SU-DHL-6 (cell line): ENCODE measurements at regions not wholly inside any gene's neighbourhood (a gene's known extent, or its start where the extent isn't known, plus 50 kb on each side); places are given as distances from the start of the nearest gene placed in this dataset.

ENCODE experiments used
- H2AFZ ChIP-seq: fragments of 200-600 bp; sonication (generic); 2 replicates; pipeline ENCODE4 v1.6.1; 2014; ENCODE audit warnings: low read depth, mild to moderate bottlenecking, moderate library complexity, mixed read lengths, antibody characterized with exemption, low read length; ENCODE audit not compliant: severe bottlenecking
- H3F3A ChIP-seq: fragments of 200-600 bp; shearing (Covaris generic); 2 replicates; pipeline ENCODE4 v1.6.0; 2016; ENCODE audit warnings: antibody characterized with exemption, mild to moderate bottlenecking; ENCODE audit not compliant: insufficient read depth
- H3K27ac ChIP-seq: fragments of 200-600 bp; sonication (generic); 2 replicates; pipeline ENCODE4 v1.5.1; 2016; ENCODE audit warnings: low read depth, mild to moderate bottlenecking, low read length, moderate library complexity, mixed read lengths
- H3K27me3 ChIP-seq: fragments of 200-600 bp; sonication (generic), shearing (Covaris generic); 2 replicates; pipeline ENCODE4 v1.6.0; 2014; ENCODE audit warnings: mild to moderate bottlenecking, low read length
- H3K36me3 ChIP-seq: fragments of 200-600 bp; sonication (generic); 2 replicates; pipeline ENCODE4 v1.6.1; 2014; ENCODE audit warnings: mild to moderate bottlenecking, low read length, mixed read lengths
- H3K4me2 ChIP-seq: fragments of 300-600, 200-600 bp; shearing (Covaris generic), sonication (generic); 2 replicates; pipeline ENCODE4 v1.6.0; 2014; ENCODE audit warnings: low read length, low read depth, mild to moderate bottlenecking; ENCODE audit not compliant: poor library complexity, severe bottlenecking
- H3K4me3 ChIP-seq: fragments of 200-600 bp; sonication (generic); 2 replicates; pipeline ENCODE4 v1.5.1; 2014; ENCODE audit warnings: antibody characterized with exemption, low read length, mild to moderate bottlenecking, mixed read lengths; ENCODE audit not compliant: insufficient read depth, poor library complexity, severe bottlenecking
- H3K79me2 ChIP-seq: fragments of 200-600 bp; sonication (generic); 2 replicates; pipeline ENCODE4 v1.6.1; 2014; ENCODE audit warnings: mild to moderate bottlenecking, low read length, moderate library complexity; ENCODE audit not compliant: insufficient read depth
- H3K9ac ChIP-seq: fragments of 200-600 bp; sonication (generic); 2 replicates; pipeline ENCODE4 v1.7.0; 2014; ENCODE audit warnings: mild to moderate bottlenecking, low read length
- H3K9me2 ChIP-seq: fragments of 200-600 bp; sonication (generic); replicated peaks from 2 replicates; pipeline ENCODE4 v1.6.1; 2014; ENCODE audit warnings: low read length; ENCODE audit not compliant: insufficient read depth
- H3K9me3 ChIP-seq: fragments of 200-600 bp; sonication (generic); 2 replicates; pipeline ENCODE4 v1.6.1; 2014; ENCODE audit warnings: low read length, mixed read lengths; ENCODE audit not compliant: insufficient read depth
- H4K20me1 ChIP-seq: fragments of 200-600 bp; sonication (generic); 2 replicates; pipeline ENCODE4 v1.6.1; 2014; ENCODE audit warnings: low read depth, mild to moderate bottlenecking, antibody characterized with exemption, low read length, moderate library complexity, mixed read lengths
- EZH2phosphoT487 ChIP-seq: fragments of 200-600 bp; sonication (generic), shearing (Covaris generic); conservative IDR thresholded peaks from 2 replicates; pipeline ENCODE4 v1.6.1; 2018; ENCODE audit warnings: mild to moderate bottlenecking, antibody characterized with exemption, low read length, moderate library complexity, mixed read lengths
- TF ChIP-seq, protein P1 (sequence below): fragments of 200-600 bp; sonication (generic); IDR thresholded peaks from one replicate; pipeline ENCODE4 v1.5.1; 2017; ENCODE audit warnings: antibody characterized with exemption, mild to moderate bottlenecking, low read length, moderate library complexity; ENCODE audit not compliant: insufficient read depth, poor library complexity, severe bottlenecking

DNA sequence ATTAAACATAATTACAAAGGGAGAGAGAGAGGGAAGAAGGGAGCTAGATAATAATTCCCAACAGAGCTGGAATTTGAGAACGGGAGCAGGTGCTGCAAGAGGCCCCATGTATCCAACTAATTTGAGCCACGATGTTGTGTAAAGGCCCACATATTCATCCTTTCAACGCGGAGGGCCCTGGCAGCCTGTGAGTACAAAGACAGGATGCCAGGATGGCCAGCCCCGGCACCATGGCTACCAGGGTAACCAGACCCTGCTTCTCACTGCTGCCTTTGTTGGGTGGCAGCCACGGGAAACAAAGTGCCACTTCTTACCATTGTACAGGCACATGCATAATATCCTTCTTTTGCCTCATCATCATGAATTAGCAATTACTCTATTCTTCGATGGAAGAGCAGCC, 492.0 kb upstream of the NRSN1 start:
- TF ChIP-seq EZH2phosphoT487: no peak
- TF ChIP-seq, protein P1, sequence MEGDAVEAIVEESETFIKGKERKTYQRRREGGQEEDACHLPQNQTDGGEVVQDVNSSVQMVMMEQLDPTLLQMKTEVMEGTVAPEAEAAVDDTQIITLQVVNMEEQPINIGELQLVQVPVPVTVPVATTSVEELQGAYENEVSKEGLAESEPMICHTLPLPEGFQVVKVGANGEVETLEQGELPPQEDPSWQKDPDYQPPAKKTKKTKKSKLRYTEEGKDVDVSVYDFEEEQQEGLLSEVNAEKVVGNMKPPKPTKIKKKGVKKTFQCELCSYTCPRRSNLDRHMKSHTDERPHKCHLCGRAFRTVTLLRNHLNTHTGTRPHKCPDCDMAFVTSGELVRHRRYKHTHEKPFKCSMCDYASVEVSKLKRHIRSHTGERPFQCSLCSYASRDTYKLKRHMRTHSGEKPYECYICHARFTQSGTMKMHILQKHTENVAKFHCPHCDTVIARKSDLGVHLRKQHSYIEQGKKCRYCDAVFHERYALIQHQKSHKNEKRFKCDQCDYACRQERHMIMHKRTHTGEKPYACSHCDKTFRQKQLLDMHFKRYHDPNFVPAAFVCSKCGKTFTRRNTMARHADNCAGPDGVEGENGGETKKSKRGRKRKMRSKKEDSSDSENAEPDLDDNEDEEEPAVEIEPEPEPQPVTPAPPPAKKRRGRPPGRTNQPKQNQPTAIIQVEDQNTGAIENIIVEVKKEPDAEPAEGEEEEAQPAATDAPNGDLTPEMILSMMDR: no peak
- H3K4me2 ChIP-seq: no peak overlapping the region
- H3K27me3 ChIP-seq: no peaks in the 10 kb centered on the region
- H3K36me3 ChIP-seq: no peaks in the 10 kb centered on the region
- no peaks in the 10 kb centered on the region for H4K20me1 ChIP-seq
- no peaks in the 10 kb centered on the region for H3K9me3 ChIP-seq
- no peak overlapping the region for H3K9ac ChIP-seq
- no peaks in the 10 kb centered on the region for H3F3A ChIP-seq
- no peak overlapping the region for H3K4me3 ChIP-seq
- H3K9me2 ChIP-seq: no peaks in the 10 kb centered on the region
- H3K27ac ChIP-seq: no peak overlapping the region
- H3K79me2 ChIP-seq: no peaks in the 10 kb centered on the region
- H2AFZ ChIP-seq: no peak overlapping the region

DNA sequence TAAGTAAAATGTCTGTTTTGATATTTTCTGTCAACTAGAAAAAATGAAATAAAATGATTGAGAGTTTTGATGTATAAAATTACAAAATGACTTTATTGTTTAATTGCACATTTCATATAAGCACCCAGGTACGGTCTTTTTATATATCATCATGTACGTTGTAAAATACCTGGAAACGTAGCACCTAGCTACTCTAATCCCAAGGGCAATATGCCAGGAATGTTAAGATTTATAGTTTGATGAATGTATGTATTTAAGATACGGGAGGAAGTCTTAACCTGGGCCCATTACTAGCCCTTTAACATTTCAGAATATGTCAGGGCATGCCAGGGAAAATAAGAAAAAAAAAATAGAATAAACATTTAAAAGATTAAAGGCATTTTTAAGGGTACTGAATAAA, 490.9 kb upstream of the NRSN1 start:
- H3K27ac ChIP-seq: no peak overlapping the region
- H4K20me1 ChIP-seq: no peaks in the 10 kb centered on the region
- H3K9ac ChIP-seq: no peak overlapping the region
- no peaks in the 10 kb centered on the region for H3K27me3 ChIP-seq
- H3F3A ChIP-seq: no peaks in the 10 kb centered on the region
- no peaks in the 10 kb centered on the region for H3K9me3 ChIP-seq
- H2AFZ ChIP-seq: no peak overlapping the region
- no peaks in the 10 kb centered on the region for H3K36me3 ChIP-seq
- no peak for TF ChIP-seq EZH2phosphoT487
- TF ChIP-seq, protein P1: no peak
- no peak overlapping the region for H3K4me3 ChIP-seq
- H3K79me2 ChIP-seq: no peaks in the 10 kb centered on the region
- no peak overlapping the region for H3K4me2 ChIP-seq
- H3K9me2 ChIP-seq: no peaks in the 10 kb centered on the region

DNA sequence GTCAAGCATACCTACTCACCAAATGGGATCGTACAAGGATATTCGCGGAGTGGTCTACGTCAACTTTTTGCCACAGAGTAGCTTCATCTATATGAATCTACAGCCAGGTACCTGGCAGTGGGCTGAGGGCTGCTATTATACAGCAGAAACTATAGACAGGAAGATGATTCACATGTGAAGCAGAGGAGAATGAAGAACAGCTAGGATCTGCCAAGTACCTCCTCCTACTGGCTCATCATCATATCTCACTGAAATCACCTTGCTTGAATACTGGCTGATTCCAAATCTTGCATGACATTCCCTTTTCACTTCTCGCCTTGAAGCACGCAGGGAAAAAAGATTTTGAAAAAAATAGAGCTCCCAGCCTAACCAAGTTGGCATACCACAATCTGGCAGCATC, 488.7 kb upstream of the NRSN1 start:
- TF ChIP-seq, protein P1: no peak
- Histone ChIP-seq H3K9ac (no peak overlapping the region), H3K27ac (no peak overlapping the region), H3K36me3 (no peaks in the 10 kb centered on the region), H3K4me3 (no peak overlapping the region), H3K79me2 (no peaks in the 10 kb centered on the region), H4K20me1 (no peaks in the 10 kb centered on the region), H3F3A (no peaks in the 10 kb centered on the region), H3K4me2 (no peak overlapping the region), H3K27me3 (no peaks in the 10 kb centered on the region), H3K9me3 (no peaks in the 10 kb centered on the region), H2AFZ (no peak overlapping the region), H3K9me2 (no peaks in the 10 kb centered on the region)

DNA sequence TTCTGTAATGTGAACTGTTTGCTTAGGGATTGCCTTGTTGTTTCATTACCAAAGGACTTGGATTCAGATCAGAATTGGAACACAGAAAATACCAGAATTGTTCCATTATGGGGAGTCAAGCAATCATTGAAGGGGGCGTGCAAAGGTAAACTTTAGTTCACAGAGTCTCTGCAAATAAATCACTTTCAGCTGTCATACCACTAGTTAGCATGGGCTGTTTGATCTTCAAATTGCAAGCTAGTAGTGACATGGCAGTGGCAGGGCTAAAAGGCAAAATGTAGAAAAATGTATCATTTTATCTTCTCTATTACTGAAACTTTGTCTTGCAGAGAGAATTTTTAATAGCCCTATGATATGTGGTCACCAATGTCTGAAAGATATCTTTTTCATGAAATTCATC, 483.2 kb upstream of the NRSN1 start:
- no peaks in the 10 kb centered on the region for H3K36me3 ChIP-seq
- TF ChIP-seq EZH2phosphoT487: no peak
- no peaks in the 10 kb centered on the region for H3K27me3 ChIP-seq
- no peak overlapping the region for H2AFZ ChIP-seq
- no peak overlapping the region for H3K27ac ChIP-seq
- H3K9ac ChIP-seq: no peak overlapping the region
- no peaks in the 10 kb centered on the region for H3K79me2 ChIP-seq
- no peak overlapping the region for H3K4me3 ChIP-seq
- H3K9me3 ChIP-seq: no peaks in the 10 kb centered on the region
- H3K9me2 ChIP-seq: no peaks in the 10 kb centered on the region
- H3F3A ChIP-seq: no peaks in the 10 kb centered on the region
- H4K20me1 ChIP-seq: no peaks in the 10 kb centered on the region
- H3K4me2 ChIP-seq: no peak overlapping the region
